Mesenchymal stem cell (in vitro differentiated cells and primary cell): ENCODE measurements at regions not wholly inside any gene's neighbourhood (a gene's known extent, or its start where the extent isn't known, plus 50 kb on each side); places are given as distances from the start of the nearest gene placed in this dataset.

Source experiments
- DNase-seq: peaks from one replicate; pipeline ENCODE4 v3.0.0-alpha.2; 2013
- H2AFZ ChIP-seq: one replicate; pipeline ENCODE4 v1.6.1; 2013; ENCODE audit warnings: low read depth, mild to moderate bottlenecking, control low read depth, inconsistent platforms, low read length, moderate library complexity
- H2AK5ac ChIP-seq: 2 replicates; pipeline ENCODE4 v1.6.1; 2013; ENCODE audit warnings: low read length, moderate library complexity, mild to moderate bottlenecking, inconsistent platforms; ENCODE audit not compliant: severe bottlenecking
- H2BK120ac ChIP-seq: one replicate; pipeline ENCODE4 v1.6.1; 2013; ENCODE audit warnings: low read depth, mild to moderate bottlenecking, inconsistent platforms, low read length, moderate library complexity
- H2BK12ac ChIP-seq, 2 experiments: one replicate each; pipeline ENCODE4 v1.6.1; 2013; ENCODE audit warnings: inconsistent platforms in 2 of 2, low read length in 2 of 2, mild to moderate bottlenecking in 2 of 2, moderate library complexity in 2 of 2, control low read depth in 1 of 2
- H2BK15ac ChIP-seq: one replicate; pipeline ENCODE4 v1.6.1; 2013; ENCODE audit warnings: mild to moderate bottlenecking, low read depth, inconsistent platforms; ENCODE audit not compliant: poor library complexity, severe bottlenecking
- H2BK5ac ChIP-seq: 2 replicates; pipeline ENCODE4 v1.6.1; 2013; ENCODE audit warnings: low read depth, mild to moderate bottlenecking, low read length, control low read depth, inconsistent platforms; ENCODE audit not compliant: poor library complexity, severe bottlenecking
- H3K14ac ChIP-seq, 2 experiments: one replicate each; pipeline ENCODE4 v1.6.1; 2013; ENCODE audit warnings: inconsistent platforms in 2 of 2, low read length in 2 of 2, control low read depth in 1 of 2, mild to moderate bottlenecking in 1 of 2, moderate library complexity in 1 of 2
- H3K18ac ChIP-seq, 2 experiments: one replicate each; pipeline ENCODE4 v1.6.1; 2013; ENCODE audit warnings: inconsistent platforms in 2 of 2, low read length in 2 of 2, control low read depth in 1 of 2, low read depth in 1 of 2, mild to moderate bottlenecking in 1 of 2
- H3K23ac ChIP-seq, 2 experiments: one replicate each; pipeline ENCODE4 v1.6.1; 2013; ENCODE audit warnings: inconsistent platforms in 2 of 2, low read length in 2 of 2, mild to moderate bottlenecking in 2 of 2, moderate library complexity in 2 of 2, control low read depth in 1 of 2
- H3K27ac ChIP-seq: 2 replicates; pipeline ENCODE4 v1.5.1; 2013; ENCODE audit warnings: mild to moderate bottlenecking, moderate library complexity, low read length, control low read depth, inconsistent platforms; ENCODE audit not compliant: poor library complexity, severe bottlenecking
- H3K27me3 ChIP-seq, 2 experiments: 2 replicates each; pipeline versions ENCODE4 v1.6.1 to v1.7.0; 2013; ENCODE audit warnings: low read length in 2 of 2, mild to moderate bottlenecking in 2 of 2, moderate library complexity in 2 of 2, control low read depth in 1 of 2, inconsistent platforms in 1 of 2; ENCODE audit not compliant: control insufficient read depth in 1 of 2, insufficient read depth in 1 of 2
- H3K36me3 ChIP-seq, 2 experiments: 2 replicates each; pipeline versions ENCODE4 v1.6.1 to v1.7.0; 2013; ENCODE audit warnings: low read length in 2 of 2, control low read depth in 1 of 2, inconsistent platforms in 1 of 2, low read depth in 1 of 2, mild to moderate bottlenecking in 1 of 2; ENCODE audit not compliant: insufficient read depth in 2 of 2, control insufficient read depth in 1 of 2
- H3K4ac ChIP-seq, 2 experiments: one replicate each; pipeline ENCODE4 v1.6.1; 2013; ENCODE audit warnings: inconsistent platforms in 2 of 2, low read length in 2 of 2, mild to moderate bottlenecking in 2 of 2, moderate library complexity in 2 of 2, control low read depth in 1 of 2, low read depth in 1 of 2
- H3K4me1 ChIP-seq: 2 replicates; pipeline ENCODE4 v1.6.1; 2013; ENCODE audit warnings: low read depth, low read length, control low read depth; ENCODE audit not compliant: control insufficient read depth, insufficient read depth
- H3K4me2 ChIP-seq: 2 replicates; pipeline ENCODE4 v1.6.1; 2013; ENCODE audit warnings: low read length, mild to moderate bottlenecking, inconsistent platforms; ENCODE audit not compliant: poor library complexity, severe bottlenecking
- H3K4me3 ChIP-seq, 2 experiments: 2 replicates each; pipeline versions ENCODE4 v1.5.1 to v1.7.0; 2013; ENCODE audit warnings: low read length in 2 of 2, mild to moderate bottlenecking in 2 of 2, control low read depth in 1 of 2, low read depth in 1 of 2; ENCODE audit not compliant: insufficient read depth in 1 of 2
- H3K79me1 ChIP-seq: replicated peaks from 2 replicates; pipeline ENCODE4 v1.6.1; 2013; ENCODE audit warnings: mild to moderate bottlenecking, control low read depth, low read length, inconsistent platforms; ENCODE audit not compliant: poor library complexity, severe bottlenecking
- H3K9ac ChIP-seq: 2 replicates; pipeline ENCODE4 v1.7.0; 2013; ENCODE audit warnings: mild to moderate bottlenecking, low read length, moderate library complexity
- H3K9me3 ChIP-seq: 2 replicates; pipeline ENCODE4 v1.7.0; 2013; ENCODE audit warnings: mild to moderate bottlenecking, low read length; ENCODE audit not compliant: control insufficient read depth
- H4K8ac ChIP-seq: one replicate; pipeline ENCODE4 v1.6.1; 2013; ENCODE audit warnings: inconsistent platforms, mild to moderate bottlenecking, low read length, moderate library complexity
- H4K91ac ChIP-seq: one replicate; pipeline ENCODE4 v1.6.1; 2013; ENCODE audit warnings: mild to moderate bottlenecking, low read length, inconsistent platforms
- WGBS: methylation state at CpG from one replicate; pipeline ENCODE4 v1.1.7; 2013; ENCODE audit warnings: mixed read lengths; 5-methylcytosine and 5-hydroxymethylcytosine counted together

DNA sequence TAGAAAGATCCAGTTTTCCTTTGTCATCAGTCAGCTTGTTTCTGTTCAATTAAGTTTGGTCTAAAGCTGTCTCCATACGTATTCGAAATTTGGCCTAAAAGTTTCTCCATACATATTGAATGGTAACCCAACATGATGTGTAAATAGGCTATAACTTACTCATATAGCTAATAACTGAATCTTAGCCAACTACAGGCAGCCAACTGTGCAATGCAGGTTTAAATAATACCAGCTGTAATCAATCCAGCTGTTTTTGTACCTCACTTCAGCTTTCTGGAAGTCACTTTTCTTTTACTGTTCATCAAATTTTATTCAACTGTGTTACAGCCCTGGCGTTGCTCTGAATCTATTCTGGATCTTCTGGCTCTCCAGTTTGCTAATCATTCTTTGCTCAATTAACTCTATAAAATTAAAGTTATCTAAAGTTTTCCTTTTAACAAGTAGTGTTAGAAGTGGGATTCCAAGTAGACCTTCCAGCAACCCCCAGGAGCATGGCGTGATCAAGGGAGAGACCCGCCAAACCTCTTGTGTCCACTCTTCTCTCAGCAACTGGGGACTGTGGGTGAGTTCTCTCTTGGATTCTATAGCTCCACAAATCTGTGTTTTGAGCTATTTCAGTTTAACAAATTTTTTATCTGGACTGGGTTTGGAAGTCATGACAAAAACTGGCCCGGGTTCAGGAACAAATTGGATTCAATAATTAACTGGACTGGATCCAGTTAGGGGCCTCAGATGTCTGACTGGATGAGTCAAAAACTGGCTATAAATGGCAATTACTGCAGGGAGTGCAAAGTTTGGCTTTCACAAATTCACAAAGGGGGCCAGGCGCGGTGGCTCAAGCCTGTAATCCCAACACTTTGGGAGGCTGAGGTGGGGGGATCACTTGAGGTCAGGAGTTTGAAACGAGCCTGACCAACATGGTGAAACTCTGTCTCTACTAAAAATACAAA is 329.7 kb upstream of the ST6GAL2 start:
- Histone ChIP-seq H2BK120ac (no peak overlapping the region), H3K9me3 (no peaks in the 10 kb centered on the region), H3K4me1 (no peaks in the 10 kb centered on the region), H2BK5ac (no peak overlapping the region), H3K9ac (no peak overlapping the region), H3K27me3 (no peaks in the 10 kb centered on the region), H3K4me3 (no peak overlapping the region), H2BK12ac (no peak overlapping the region), H3K23ac (no peak overlapping the region), H3K18ac (no peak overlapping the region), H3K79me1 (no peaks in the 10 kb centered on the region), H4K8ac (no peak overlapping the region), H4K91ac (no peak overlapping the region), H3K4me2 (no peak overlapping the region), H3K36me3 (no peaks in the 10 kb centered on the region), H2AFZ (no peak overlapping the region), H2BK15ac (no peak overlapping the region), H3K27ac (no peak overlapping the region), H3K14ac (no peak overlapping the region), H3K4ac (no peak overlapping the region), H2AK5ac (no peak overlapping the region)
- no peak for DNase-seq
- 68% methylated on average over 6 of the region's 9 CpGs for WGBS

GRCh38 chr2:107218208-107218607 is 332.2 kb upstream of the ST6GAL2 start:
- Histone ChIP-seq H2AFZ (no peak overlapping the region), H3K36me3 (no peaks in the 10 kb centered on the region), H3K9me3 (no peaks in the 10 kb centered on the region), H2AK5ac (no peak overlapping the region), H2BK5ac (no peak overlapping the region), H2BK12ac (no peak overlapping the region), H3K27me3 (no peaks in the 10 kb centered on the region), H3K18ac (no peak overlapping the region), H3K4ac (no peak overlapping the region), H3K4me2 (no peak overlapping the region), H3K14ac (no peak overlapping the region), H3K4me1 (no peaks in the 10 kb centered on the region), H3K79me1 (no peaks in the 10 kb centered on the region), H3K9ac (no peak overlapping the region), H3K23ac (no peak overlapping the region), H2BK120ac (no peak overlapping the region), H4K91ac (no peak overlapping the region), H4K8ac (no peak overlapping the region), H2BK15ac (no peak overlapping the region), H3K4me3 (no peak overlapping the region), H3K27ac (no peak overlapping the region)
- no peak for DNase-seq
- 90% methylated on average over 1 of the region's 1 CpG for WGBS

DNA sequence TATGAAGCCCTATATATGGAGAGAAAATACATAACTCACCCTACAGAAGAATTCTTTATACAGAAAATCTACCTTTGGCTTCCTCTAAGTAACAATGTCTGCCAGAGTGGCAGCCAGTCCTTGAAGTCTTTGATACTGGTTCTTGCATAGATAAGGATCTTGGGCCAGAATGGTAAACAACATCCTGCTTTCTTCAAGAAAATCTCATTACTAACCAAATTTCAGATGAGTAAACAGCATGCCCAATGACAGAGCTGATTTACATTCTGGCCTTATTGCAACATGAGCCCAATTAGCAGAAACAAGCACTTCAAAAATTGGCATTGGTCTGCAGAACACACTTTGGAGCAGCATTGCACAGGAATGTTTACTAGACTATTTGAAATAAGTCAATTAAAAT is 336.5 kb upstream of the ST6GAL2 start:
- Histone ChIP-seq H3K36me3 (no peaks in the 10 kb centered on the region), H3K9me3 (no peaks in the 10 kb centered on the region), H3K18ac (no peak overlapping the region), H2BK5ac (no peak overlapping the region), H3K4me1 (no peaks in the 10 kb centered on the region), H2BK120ac (no peak overlapping the region), H3K9ac (no peak overlapping the region), H3K14ac (no peak overlapping the region), H4K91ac (no peak overlapping the region), H3K4me2 (no peak overlapping the region), H2BK15ac (no peak overlapping the region), H2BK12ac (no peak overlapping the region), H3K27ac (no peak overlapping the region), H3K4ac (no peak overlapping the region), H2AK5ac (no peak overlapping the region), H3K23ac (no peak overlapping the region), H4K8ac (no peak overlapping the region), H3K27me3 (no peaks in the 10 kb centered on the region), H2AFZ (no peak overlapping the region), H3K4me3 (no peak overlapping the region), H3K79me1 (no peaks in the 10 kb centered on the region)
- DNase-seq = no peak

DNA sequence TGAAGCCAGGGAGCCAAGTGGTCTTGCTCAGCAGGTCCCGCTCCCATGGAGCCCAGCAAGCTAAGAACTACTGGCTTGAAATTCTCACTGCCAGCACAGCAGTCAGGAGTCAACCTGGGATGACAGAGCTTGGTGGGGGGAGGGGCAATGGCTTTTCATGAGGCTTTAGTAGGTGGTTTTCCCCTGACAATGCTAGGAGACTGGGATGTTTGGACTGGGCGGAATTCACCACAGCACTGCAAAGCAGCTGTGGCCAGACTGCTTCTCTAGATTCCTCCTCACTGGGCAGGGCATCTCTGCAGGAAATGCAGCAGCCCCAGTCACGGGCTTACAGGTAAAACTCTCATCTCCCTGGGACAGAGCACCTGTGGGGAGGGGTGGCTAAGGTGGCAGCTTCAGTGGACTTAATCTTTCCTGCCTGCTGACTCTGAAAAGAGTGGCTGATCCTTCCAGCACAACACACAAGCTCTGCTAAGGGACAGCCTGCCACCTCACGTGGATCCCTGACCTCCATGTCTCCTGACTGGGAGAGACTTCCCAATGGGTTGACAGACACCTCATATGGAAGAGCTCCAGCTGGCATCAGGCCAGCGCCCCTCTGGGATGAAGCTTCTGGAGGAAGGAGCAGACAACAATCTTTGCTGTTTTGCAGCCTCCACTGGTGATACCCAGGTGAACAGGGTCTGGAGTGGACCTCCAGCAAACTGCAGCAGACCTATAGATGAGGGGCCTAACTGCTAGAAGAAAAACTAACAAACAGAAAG is 349.7 kb upstream of the ST6GAL2 start:
- Histone ChIP-seq H3K4me3 (no peak overlapping the region), H3K14ac (no peak overlapping the region), H3K27ac (no peak overlapping the region), H2BK120ac (no peak overlapping the region), H2BK12ac (no peak overlapping the region), H3K27me3 (no peaks in the 10 kb centered on the region), H2BK15ac (no peak overlapping the region), H3K4me1 (no peaks in the 10 kb centered on the region), H3K23ac (no peak overlapping the region), H4K8ac (no peak overlapping the region), H4K91ac (no peak overlapping the region), H3K4ac (no peak overlapping the region), H3K9me3 (no peaks in the 10 kb centered on the region), H2AK5ac (no peak overlapping the region), H3K79me1 (no peaks in the 10 kb centered on the region), H3K9ac (no peak overlapping the region), H3K18ac (no peak overlapping the region), H3K36me3 (no peaks in the 10 kb centered on the region), H3K4me2 (no peak overlapping the region), H2BK5ac (no peak overlapping the region), H2AFZ (no peak overlapping the region)
- DNase-seq = no peak
- WGBS = 81% methylated on average over 5 of the region's 5 CpGs
